ENCODE measurements at regions not wholly inside any gene's neighbourhood (a gene's known extent, or its start where the extent isn't known, plus 50 kb on each side); places are given as distances from the start of the nearest gene placed in this dataset.

DNA sequence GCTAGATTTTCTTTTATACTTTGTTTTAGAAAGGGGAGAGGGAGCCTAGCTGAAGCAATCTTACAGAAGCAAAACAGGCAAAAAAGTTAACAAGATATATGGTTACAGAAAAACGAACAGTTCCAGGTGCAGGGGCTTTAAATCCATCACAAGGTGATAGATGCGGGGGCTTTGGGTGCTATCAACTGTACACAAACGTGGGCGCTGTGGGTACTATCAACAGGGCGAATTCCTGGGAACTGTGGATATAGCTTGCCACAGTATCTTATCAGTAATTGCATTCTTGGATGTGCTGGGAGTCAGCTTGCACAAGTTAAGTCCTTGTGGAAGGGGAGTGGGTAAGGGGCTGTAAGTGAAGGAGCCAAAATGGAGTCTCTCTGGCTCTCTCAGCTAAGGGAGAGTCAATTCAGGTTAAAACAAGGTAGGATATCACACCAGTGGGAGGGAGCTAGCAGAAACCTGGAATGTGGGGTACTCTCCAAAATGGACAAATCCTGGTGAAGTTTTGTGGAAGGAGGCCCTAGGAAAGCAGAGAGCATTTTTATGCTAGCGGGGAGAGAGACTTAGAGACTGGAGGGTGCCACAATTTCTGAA, 325.8 kb upstream of the SPHKAP start:
- H3K9me3 Mint-ChIP-seq = peaks cover 8 to 20% (median 14%) of the 10 kb centered on the region in 5 donors
- Histone ChIP-seq H3K4me1 (ENCODE audit: insufficient read depth, low read length) (no peaks in the 10 kb centered on the region), H3K9me3 (ENCODE audit: low read length) (no peaks in the 10 kb centered on the region), H3K27me3 (ENCODE audit: insufficient read depth, low read length, poor library complexity, severe bottlenecking) (no peaks in the 10 kb centered on the region), H3K36me3 (ENCODE audit: insufficient read depth, low read length) (no peaks in the 10 kb centered on the region), H3K4me3 (ENCODE audit: low read length) (no peak overlapping the region), H3K27ac (ENCODE audit: low read depth, low read length) (no peak overlapping the region)
- DNase-seq = no peak
- H3K27me3 Mint-ChIP-seq = no peaks in the 10 kb centered on the region
- CTCF ChIA-PET = no interaction called here
- POLR2A ChIA-PET = no interaction called here
- no peaks in the 10 kb centered on the region for H3K4me1 Mint-ChIP-seq
- no peak overlapping the region for H3K27ac Mint-ChIP-seq
- no peaks in the 10 kb centered on the region for H3K36me3 Mint-ChIP-seq
- no peak overlapping the region for H3K4me3 Mint-ChIP-seq

- Histone ChIP-seq H3K36me3 (ENCODE audit: insufficient read depth, low read length) (no peaks in the 10 kb centered on the region), H3K4me1 (ENCODE audit: insufficient read depth, low read length) (no peaks in the 10 kb centered on the region), H3K27me3 (ENCODE audit: insufficient read depth, low read length, poor library complexity, severe bottlenecking) (no peaks in the 10 kb centered on the region), H3K9me3 (ENCODE audit: low read length) (no peaks in the 10 kb centered on the region), H3K4me3 (ENCODE audit: low read length) (no peak overlapping the region), H3K27ac (ENCODE audit: low read depth, low read length) (no peak overlapping the region)
- DNase-seq = no peak
- ChIA-PET CTCF (no interaction called here), POLR2A (no interaction called here)
- Mint-ChIP-seq H3K27ac (no peak overlapping the region), H3K4me3 (no peak overlapping the region), H3K9me3 (peaks cover 3 to 16% (median 16%) of the 10 kb centered on the region in 5 donors), H3K4me1 (no peaks in the 10 kb centered on the region), H3K36me3 (no peaks in the 10 kb centered on the region), H3K27me3 (no peaks in the 10 kb centered on the region)
These were observed 322.2 kb upstream of the SPHKAP start for GRCh38 chr2:228503731-228504130.

DNA sequence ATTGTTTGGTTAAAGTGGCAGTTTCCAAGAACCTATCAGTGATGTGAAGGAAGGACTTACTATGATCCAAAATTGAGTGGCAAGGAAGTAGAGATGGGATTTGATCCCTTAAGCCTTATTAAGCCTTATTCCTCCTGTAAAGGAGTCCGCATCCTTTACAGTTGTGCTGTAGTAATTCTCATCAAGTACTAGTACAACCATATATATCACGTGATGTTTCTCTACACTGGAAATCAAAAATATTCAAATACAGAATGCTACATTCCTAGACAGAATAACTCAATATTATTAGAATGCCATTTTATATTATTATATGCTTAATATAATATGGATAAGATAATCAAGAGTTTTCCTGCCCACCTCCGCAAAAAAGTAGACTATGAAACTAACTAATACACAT, 312.4 kb upstream of the SPHKAP start:
- Mint-ChIP-seq H3K36me3 (no peaks in the 10 kb centered on the region), H3K27me3 (no peaks in the 10 kb centered on the region), H3K9me3 (peaks cover 2 to 25% (median 8%) of the 10 kb centered on the region in 5 donors), H3K4me1 (no peaks in the 10 kb centered on the region), H3K27ac (no peak overlapping the region), H3K4me3 (no peak overlapping the region)
- no peaks in the 10 kb centered on the region for H3K27me3 ChIP-seq (ENCODE audit: insufficient read depth, low read length, poor library complexity, severe bottlenecking)
- H3K4me1 ChIP-seq (ENCODE audit: insufficient read depth, low read length) = no peaks in the 10 kb centered on the region
- no peaks in the 10 kb centered on the region for H3K9me3 ChIP-seq (ENCODE audit: low read length)
- no peak for DNase-seq
- ChIA-PET POLR2A (no interaction called here), CTCF (no interaction called here)
- H3K36me3 ChIP-seq (ENCODE audit: insufficient read depth, low read length) = no peaks in the 10 kb centered on the region
- H3K27ac ChIP-seq (ENCODE audit: low read depth, low read length) = no peak overlapping the region
- no peak overlapping the region for H3K4me3 ChIP-seq (ENCODE audit: low read length)

DNA sequence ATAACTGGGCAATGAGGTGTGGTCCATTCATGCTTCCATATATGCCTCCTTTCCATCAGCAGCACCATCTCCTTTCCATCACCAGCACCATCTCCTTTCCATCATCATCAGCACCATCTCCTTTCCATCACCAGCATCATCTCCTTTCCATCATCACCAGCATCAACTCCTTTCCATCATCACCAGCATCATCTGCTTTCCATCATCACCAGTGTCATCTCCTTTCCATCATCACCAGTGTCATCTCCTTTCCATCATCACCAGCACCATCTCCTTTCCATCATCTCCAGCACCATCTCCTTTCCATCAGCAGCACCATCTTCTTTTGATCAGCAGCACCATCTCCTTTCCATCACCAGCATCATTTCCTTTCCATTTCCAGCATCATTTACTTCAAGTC, 297.5 kb upstream of the SPHKAP start:
- Histone ChIP-seq H3K4me3 (ENCODE audit: low read length) (no peak overlapping the region), H3K27ac (ENCODE audit: low read depth, low read length) (no peak overlapping the region), H3K36me3 (ENCODE audit: insufficient read depth, low read length) (no peaks in the 10 kb centered on the region), H3K27me3 (ENCODE audit: insufficient read depth, low read length, poor library complexity, severe bottlenecking) (no peaks in the 10 kb centered on the region), H3K4me1 (ENCODE audit: insufficient read depth, low read length) (no peaks in the 10 kb centered on the region), H3K9me3 (ENCODE audit: low read length) (no peaks in the 10 kb centered on the region)
- Mint-ChIP-seq H3K36me3 (no peaks in the 10 kb centered on the region), H3K9me3 (peaks cover 0 to 10% (median 9%) of the 10 kb centered on the region in 5 donors), H3K4me1 (no peaks in the 10 kb centered on the region), H3K27me3 (peaks cover 0 to 1% of the 10 kb centered on the region in 2 donors), H3K4me3 (no peak overlapping the region), H3K27ac (no peak overlapping the region)
- CTCF ChIA-PET = no interaction called here
- POLR2A ChIA-PET = no interaction called here
- no peak for DNase-seq

- ChIA-PET CTCF (no interaction called here), POLR2A (no interaction called here)
- Histone ChIP-seq H3K4me3 (ENCODE audit: low read length) (no peak overlapping the region), H3K36me3 (ENCODE audit: insufficient read depth, low read length) (no peaks in the 10 kb centered on the region), H3K9me3 (ENCODE audit: low read length) (no peaks in the 10 kb centered on the region), H3K27me3 (ENCODE audit: insufficient read depth, low read length, poor library complexity, severe bottlenecking) (no peaks in the 10 kb centered on the region), H3K4me1 (ENCODE audit: insufficient read depth, low read length) (no peaks in the 10 kb centered on the region), H3K27ac (ENCODE audit: low read depth, low read length) (no peak overlapping the region)
- peaks cover 7 to 19% (median 9%) of the 10 kb centered on the region in 5 donors for H3K9me3 Mint-ChIP-seq
- H3K27me3 Mint-ChIP-seq = no peaks in the 10 kb centered on the region
- H3K4me3 Mint-ChIP-seq = no peak overlapping the region
- no peak overlapping the region for H3K27ac Mint-ChIP-seq
- no peak for DNase-seq
- H3K36me3 Mint-ChIP-seq = no peaks in the 10 kb centered on the region
- no peaks in the 10 kb centered on the region for H3K4me1 Mint-ChIP-seq
These were observed 293.0 kb upstream of the SPHKAP start for GRCh38 chr2:228474466-228474865.

- H3K36me3 Mint-ChIP-seq = no peaks in the 10 kb centered on the region
- Histone ChIP-seq H3K4me1 (ENCODE audit: insufficient read depth, low read length) (no peaks in the 10 kb centered on the region), H3K36me3 (ENCODE audit: insufficient read depth, low read length) (no peaks in the 10 kb centered on the region), H3K27me3 (ENCODE audit: insufficient read depth, low read length, poor library complexity, severe bottlenecking) (no peaks in the 10 kb centered on the region), H3K27ac (ENCODE audit: low read depth, low read length) (no peak overlapping the region), H3K4me3 (ENCODE audit: low read length) (no peak overlapping the region), H3K9me3 (ENCODE audit: low read length) (no peaks in the 10 kb centered on the region)
- no peak overlapping the region for H3K4me3 Mint-ChIP-seq
- H3K9me3 Mint-ChIP-seq = peaks cover 2 to 25% (median 9%) of the 10 kb centered on the region in 5 donors
- H3K27me3 Mint-ChIP-seq = peaks cover 0 to 1% of the 10 kb centered on the region in 2 donors
- DNase-seq = no peak
- CTCF ChIA-PET = interaction anchor here (1.2 kb wide), 1 partner anchor 8 kb away, joined by 3 read pairs; no protein-coding TSS in a partner anchor
- POLR2A ChIA-PET = no interaction called here
- H3K4me1 Mint-ChIP-seq = no peaks in the 10 kb centered on the region
- H3K27ac Mint-ChIP-seq = no peak overlapping the region
These were observed 288.2 kb upstream of the SPHKAP start for GRCh38 chr2:228469721-228470120.

DNA sequence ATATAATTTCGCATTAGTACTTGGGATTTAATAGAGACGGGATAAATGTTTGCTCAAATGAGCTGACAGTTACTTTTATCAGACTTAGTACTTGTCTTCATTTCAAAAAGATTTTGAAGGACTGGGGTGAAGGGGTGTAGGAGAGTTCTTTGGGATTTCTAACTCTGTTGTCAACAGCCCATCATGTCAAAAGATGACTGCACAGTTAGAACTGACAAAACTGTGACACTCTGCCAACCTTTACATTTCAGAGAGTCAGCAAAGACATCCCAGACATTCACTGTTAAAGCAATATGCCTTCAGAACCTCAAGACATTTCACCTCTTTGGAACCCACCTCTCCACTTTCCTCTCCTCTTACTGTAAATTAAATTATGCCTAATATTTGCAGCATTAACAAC, 285.4 kb upstream of the SPHKAP start:
- DNase-seq = no peak
- H3K4me1 Mint-ChIP-seq = no peaks in the 10 kb centered on the region
- no peak overlapping the region for H3K27ac Mint-ChIP-seq
- POLR2A ChIA-PET = interaction anchor here (0.6 kb wide), 1 partner anchor 17 kb away, joined by 3 read pairs; no protein-coding TSS in a partner anchor
- no peak overlapping the region for H3K4me3 Mint-ChIP-seq
- CTCF ChIA-PET = no interaction called here
- peaks cover 0 to 1% of the 10 kb centered on the region in 2 donors for H3K27me3 Mint-ChIP-seq
- Histone ChIP-seq H3K4me1 (ENCODE audit: insufficient read depth, low read length) (no peaks in the 10 kb centered on the region), H3K36me3 (ENCODE audit: insufficient read depth, low read length) (no peaks in the 10 kb centered on the region), H3K27ac (ENCODE audit: low read depth, low read length) (no peak overlapping the region), H3K4me3 (ENCODE audit: low read length) (no peak overlapping the region), H3K9me3 (ENCODE audit: low read length) (no peaks in the 10 kb centered on the region), H3K27me3 (ENCODE audit: insufficient read depth, low read length, poor library complexity, severe bottlenecking) (no peaks in the 10 kb centered on the region)
- peaks cover 6 to 23% (median 9%) of the 10 kb centered on the region in 5 donors for H3K9me3 Mint-ChIP-seq
- H3K36me3 Mint-ChIP-seq = no peaks in the 10 kb centered on the region

GRCh38 chr2:228465408-228465807, 283.9 kb upstream of the SPHKAP start:
- Mint-ChIP-seq H3K27ac (no peak overlapping the region), H3K36me3 (no peaks in the 10 kb centered on the region), H3K4me3 (no peak overlapping the region), H3K9me3 (peaks cover 5 to 23% (median 7%) of the 10 kb centered on the region in 5 donors), H3K27me3 (peaks cover 0 to 1% of the 10 kb centered on the region in 2 donors), H3K4me1 (no peaks in the 10 kb centered on the region)
- no peak overlapping the region for H3K4me3 ChIP-seq (ENCODE audit: low read length)
- H3K27me3 ChIP-seq (ENCODE audit: insufficient read depth, low read length, poor library complexity, severe bottlenecking) = no peaks in the 10 kb centered on the region
- no peaks in the 10 kb centered on the region for H3K4me1 ChIP-seq (ENCODE audit: insufficient read depth, low read length)
- no peaks in the 10 kb centered on the region for H3K9me3 ChIP-seq (ENCODE audit: low read length)
- no peak for DNase-seq
- CTCF ChIA-PET = no interaction called here
- H3K36me3 ChIP-seq (ENCODE audit: insufficient read depth, low read length) = no peaks in the 10 kb centered on the region
- H3K27ac ChIP-seq (ENCODE audit: low read depth, low read length) = no peak overlapping the region
- POLR2A ChIA-PET = no interaction called here

Data from CD8-positive, alpha-beta memory T cell (primary cell).